ENCODE measurements at regions not wholly inside any gene's neighbourhood (a gene's known extent, or its start where the extent isn't known, plus 50 kb on each side); places are given as distances from the start of the nearest gene placed in this dataset.

DNA sequence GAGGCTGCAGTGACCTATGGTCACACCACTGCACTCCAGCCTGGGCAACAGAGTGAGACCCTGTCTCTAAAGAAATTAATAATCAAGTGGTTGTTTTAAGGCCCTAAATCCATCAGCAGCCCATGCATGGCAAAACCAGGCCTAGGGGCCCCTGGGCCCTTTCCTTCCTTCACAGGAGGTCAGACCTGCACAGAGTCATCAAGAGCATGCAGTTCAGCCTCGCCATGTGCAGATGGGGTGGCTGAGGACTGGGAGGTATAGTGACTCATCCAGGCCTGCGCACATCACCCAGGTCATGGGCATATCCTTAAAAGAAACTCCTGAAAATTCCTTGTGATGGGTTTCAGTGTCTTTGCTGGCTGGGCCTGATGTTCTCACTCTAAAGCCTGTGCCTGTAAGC lies 72.4 kb upstream of the AMZ2 start:
- TF ChIP-seq POLR2AphosphoS5 (IDR thresholded peaks at IDR 0.05; ENCODE audit: low read depth, low read length): no peak
- TF ChIP-seq POLR2A (IDR thresholded peaks at IDR 0.05; ENCODE audit: low read depth, low read length): no peak

Data from GM12892 (cell line).